Mesothelial cell of epicardium (in vitro differentiated cells): ENCODE measurements at regions not wholly inside any gene's neighbourhood (a gene's known extent, or its start where the extent isn't known, plus 50 kb on each side); places are given as distances from the start of the nearest gene placed in this dataset.
"Not testable (repeated sequence)": the region's sequence is repeated elsewhere in the genome, so short reads cannot be mapped to it uniquely, and the experiment has no call there.

ENCODE experiments used
- DNase-seq, 2 experiments: peaks; one replicate each; pipeline ENCODE4 v3.0.0; 2021; ENCODE audit warnings: low spot score in 2 of 2; ENCODE audit not compliant: unreplicated experiment in 2 of 2
- H3K27ac Mint-ChIP-seq: 2 replicates; pipeline ENCODE4 v1.8.0; 2021; ENCODE audit warnings: mixed read lengths
- H3K27me3 Mint-ChIP-seq: 2 replicates; pipeline ENCODE4 v1.8.0; 2021; ENCODE audit warnings: low read depth, mixed read lengths
- H3K36me3 Mint-ChIP-seq: 2 replicates; pipeline ENCODE4 v1.8.0; 2021; ENCODE audit warnings: mixed read lengths
- H3K4me1 Mint-ChIP-seq: 2 replicates; pipeline ENCODE4 v1.8.0; 2021; ENCODE audit warnings: mixed read lengths
- H3K4me3 Mint-ChIP-seq: 2 replicates; pipeline ENCODE4 v1.8.0; 2021; ENCODE audit warnings: mild to moderate bottlenecking, moderate library complexity, mixed read lengths
- H3K9me3 Mint-ChIP-seq: 2 replicates; pipeline ENCODE4 v1.8.0; 2021; ENCODE audit warnings: mixed read lengths
- TF ChIP-seq, protein P1 (sequence below): fragments of 200-600 bp; sonication (generic); IDR thresholded peaks from one replicate; pipeline ENCODE4 v1.5.0; 2021; ENCODE audit warnings: antibody characterized with exemption; ENCODE audit not compliant: unreplicated experiment

DNA sequence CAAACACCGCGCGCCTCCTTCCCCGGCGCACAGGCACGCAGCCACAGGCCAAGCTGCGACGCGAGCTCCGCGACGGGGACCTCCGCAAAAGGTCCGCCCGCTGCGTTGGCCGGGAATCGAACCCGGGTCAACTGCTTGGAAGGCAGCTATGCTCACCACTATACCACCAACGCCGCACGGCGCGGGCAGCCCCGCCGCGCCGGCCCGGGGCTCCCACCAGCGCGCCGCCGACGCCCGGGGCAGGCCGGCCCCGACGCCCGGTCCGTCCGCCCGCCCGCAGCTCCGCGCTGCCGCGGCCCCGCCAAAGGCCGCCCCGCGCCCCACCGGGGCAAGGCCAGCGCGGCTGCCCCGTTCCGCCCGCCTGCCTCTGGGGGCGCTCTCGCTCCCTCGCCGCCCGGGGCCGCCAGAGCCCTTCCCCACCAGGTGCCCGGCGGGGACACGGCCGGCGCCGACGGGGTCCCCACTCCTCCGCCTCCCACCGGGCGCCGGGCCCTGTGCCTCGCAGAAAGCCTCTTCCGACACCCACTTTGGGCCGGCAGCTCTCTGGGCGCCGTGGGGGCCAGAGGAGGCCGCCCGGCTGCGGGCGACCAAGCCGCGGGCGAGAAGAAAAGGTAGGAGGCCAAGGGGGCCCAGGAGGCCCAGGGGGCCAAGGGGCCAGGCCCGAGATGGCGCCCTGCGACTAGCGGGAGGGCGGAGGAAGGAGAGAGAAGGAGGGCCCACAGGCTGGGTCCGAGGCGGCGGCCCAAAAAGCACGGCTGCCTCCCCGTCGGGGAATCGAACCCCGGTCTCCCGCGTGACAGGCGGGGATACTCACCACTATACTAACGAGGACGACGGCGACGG, 50.2 kb upstream of the FCGR2A start:
- not testable (repeated sequence) for H3K36me3 Mint-ChIP-seq, H3K27ac Mint-ChIP-seq, H3K4me3 Mint-ChIP-seq, H3K4me1 Mint-ChIP-seq, H3K9me3 Mint-ChIP-seq, H3K27me3 Mint-ChIP-seq, DNase-seq

DNA sequence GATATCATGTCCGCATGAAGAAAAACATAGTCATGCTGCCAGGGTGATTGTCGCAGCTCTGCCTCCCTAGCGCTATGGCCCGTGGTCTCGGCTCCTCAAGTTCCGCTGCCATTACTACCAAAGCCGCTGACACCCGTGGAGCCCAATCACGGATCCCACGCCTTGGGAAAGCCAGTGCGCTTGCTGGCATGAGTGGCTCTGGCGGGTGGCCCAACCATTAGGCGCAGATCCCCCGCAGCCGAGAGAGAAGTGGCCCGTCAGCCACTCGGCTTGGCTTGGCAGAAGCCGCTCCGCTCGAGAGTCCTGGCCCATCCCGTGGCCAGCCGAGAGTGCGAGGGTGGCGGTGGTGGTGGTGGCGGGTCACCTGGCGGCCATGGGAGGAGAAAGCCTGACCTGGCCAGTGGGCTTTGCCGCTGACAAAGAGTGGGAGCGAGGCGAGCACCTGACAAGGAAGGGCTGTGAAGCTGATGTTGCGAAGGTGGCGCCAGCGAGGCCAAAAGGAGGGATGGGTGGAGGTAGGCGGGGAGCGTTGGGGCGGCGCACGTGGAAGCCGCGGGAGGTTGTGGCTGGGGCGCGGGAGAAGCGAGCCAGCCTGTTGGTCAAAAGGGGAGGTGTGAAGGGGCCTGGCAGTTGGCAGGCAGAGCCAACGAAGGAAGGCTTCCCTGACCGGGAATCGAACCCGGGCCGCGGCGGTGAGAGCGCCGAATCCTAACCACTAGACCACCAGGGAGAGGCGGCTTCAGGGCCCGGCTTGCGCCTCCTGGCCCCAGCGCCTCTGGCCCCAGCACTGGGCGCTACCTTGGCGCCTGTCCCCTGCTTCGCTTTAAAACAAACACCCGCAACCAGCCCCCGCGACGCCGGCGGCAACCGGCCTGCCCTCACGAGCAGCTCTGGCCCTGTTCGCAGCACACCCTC, 51.0 kb upstream of the FCGR2A start:
- H3K36me3 Mint-ChIP-seq, H3K4me3 Mint-ChIP-seq, H3K27ac Mint-ChIP-seq, H3K27me3 Mint-ChIP-seq, H3K4me1 Mint-ChIP-seq, H3K9me3 Mint-ChIP-seq: not testable (repeated sequence)
- peak in 1 of 2 experiments; percentile 64 for DNase-seq

DNA sequence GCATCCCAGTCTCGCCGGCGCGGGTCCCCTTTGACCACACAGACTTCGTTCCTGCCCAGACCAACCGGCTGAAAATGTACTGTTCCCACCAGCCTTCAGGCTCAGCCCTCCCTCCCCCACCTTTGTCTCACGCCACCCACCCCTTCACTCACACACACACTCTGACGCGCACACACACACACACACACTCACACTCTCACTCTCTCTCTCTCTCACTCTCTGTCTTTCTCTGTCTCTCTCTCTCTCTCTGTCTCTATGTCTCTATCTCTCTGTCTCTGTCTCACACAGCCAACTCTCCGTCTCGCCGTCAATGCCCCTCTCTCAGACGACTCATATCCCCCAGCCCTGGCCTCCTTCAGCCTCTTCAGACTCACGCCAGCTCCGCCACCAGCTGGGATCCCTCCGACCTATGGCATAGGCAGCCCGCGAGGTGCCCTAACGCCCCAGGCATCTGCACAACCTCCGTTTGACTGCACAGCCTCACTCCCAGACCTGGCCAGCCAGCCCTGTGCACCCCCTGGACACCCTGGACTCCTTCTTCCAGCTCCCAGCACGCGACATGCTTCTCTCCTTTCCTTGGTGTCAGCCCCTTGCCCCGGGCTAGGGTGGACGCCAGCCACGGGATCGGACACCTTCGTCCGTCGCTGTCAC, 53.4 kb upstream of the FCGR2A start:
- H3K27me3 Mint-ChIP-seq, H3K9me3 Mint-ChIP-seq, H3K4me3 Mint-ChIP-seq, H3K4me1 Mint-ChIP-seq, H3K36me3 Mint-ChIP-seq, DNase-seq, H3K27ac Mint-ChIP-seq: not testable (repeated sequence)

DNA sequence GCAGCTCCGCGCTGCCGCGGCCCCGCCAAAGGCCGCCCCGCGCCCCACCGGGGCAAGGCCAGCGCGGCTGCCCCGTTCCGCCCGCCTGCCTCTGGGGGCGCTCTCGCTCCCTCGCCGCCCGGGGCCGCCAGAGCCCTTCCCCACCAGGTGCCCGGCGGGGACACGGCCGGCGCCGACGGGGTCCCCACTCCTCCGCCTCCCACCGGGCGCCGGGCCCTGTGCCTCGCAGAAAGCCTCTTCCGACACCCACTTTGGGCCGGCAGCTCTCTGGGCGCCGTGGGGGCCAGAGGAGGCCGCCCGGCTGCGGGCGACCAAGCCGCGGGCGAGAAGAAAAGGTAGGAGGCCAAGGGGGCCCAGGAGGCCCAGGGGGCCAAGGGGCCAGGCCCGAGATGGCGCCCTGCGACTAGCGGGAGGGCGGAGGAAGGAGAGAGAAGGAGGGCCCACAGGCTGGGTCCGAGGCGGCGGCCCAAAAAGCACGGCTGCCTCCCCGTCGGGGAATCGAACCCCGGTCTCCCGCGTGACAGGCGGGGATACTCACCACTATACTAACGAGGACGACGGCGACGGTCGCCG, 57.4 kb upstream of the FCGR2A start:
- not testable (repeated sequence) for DNase-seq, H3K27ac Mint-ChIP-seq, H3K9me3 Mint-ChIP-seq, H3K36me3 Mint-ChIP-seq, H3K4me3 Mint-ChIP-seq, H3K27me3 Mint-ChIP-seq, H3K4me1 Mint-ChIP-seq

DNA sequence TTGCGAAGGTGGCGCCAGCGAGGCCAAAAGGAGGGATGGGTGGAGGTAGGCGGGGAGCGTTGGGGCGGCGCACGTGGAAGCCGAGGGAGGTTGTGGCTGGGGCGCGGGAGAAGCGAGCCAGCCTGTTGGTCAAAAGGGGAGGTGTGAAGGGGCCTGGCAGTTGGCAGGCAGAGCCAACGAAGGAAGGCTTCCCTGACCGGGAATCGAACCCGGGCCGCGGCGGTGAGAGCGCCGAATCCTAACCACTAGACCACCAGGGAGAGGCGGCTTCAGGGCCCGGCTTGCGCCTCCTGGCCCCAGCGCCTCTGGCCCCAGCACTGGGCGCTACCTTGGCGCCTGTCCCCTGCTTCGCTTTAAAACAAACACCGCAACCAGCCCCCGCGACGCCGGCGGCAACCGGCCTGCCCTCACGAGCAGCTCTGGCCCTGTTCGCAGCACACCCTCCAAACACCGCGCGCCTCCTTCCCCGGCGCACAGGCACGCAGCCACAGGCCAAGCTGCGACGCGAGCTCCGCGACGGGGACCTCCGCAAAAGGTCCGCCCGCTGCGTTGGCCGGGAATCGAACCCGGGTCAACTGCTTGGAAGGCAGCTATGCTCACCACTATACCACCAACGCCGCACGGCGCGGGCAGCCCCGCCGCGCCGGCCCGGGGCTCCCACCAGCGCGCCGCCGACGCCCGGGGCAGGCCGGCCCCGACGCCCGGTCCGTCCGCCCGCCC, 58.1 kb upstream of the FCGR2A start:
- H3K4me3 Mint-ChIP-seq, DNase-seq, H3K27ac Mint-ChIP-seq, H3K27me3 Mint-ChIP-seq, H3K4me1 Mint-ChIP-seq, H3K36me3 Mint-ChIP-seq, H3K9me3 Mint-ChIP-seq: not testable (repeated sequence)

DNA sequence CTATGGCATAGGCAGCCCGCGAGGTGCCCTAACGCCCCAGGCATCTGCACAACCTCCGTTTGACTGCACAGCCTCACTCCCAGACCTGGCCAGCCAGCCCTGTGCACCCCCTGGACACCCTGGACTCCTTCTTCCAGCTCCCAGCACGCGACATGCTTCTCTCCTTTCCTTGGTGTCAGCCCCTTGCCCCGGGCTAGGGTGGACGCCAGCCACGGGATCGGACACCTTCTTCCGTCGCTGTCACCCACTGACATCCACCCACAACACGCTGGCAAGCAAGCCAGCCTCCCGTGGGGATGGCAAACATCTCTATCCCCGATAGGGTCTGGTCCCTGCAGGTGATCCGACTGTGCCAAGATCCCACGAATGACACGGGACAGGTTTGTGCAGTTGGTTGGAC, 60.5 kb upstream of the FCGR2A start:
- DNase-seq, result peak; percentile 49 to 62
- not testable (repeated sequence) for H3K4me3 Mint-ChIP-seq, H3K36me3 Mint-ChIP-seq

DNA sequence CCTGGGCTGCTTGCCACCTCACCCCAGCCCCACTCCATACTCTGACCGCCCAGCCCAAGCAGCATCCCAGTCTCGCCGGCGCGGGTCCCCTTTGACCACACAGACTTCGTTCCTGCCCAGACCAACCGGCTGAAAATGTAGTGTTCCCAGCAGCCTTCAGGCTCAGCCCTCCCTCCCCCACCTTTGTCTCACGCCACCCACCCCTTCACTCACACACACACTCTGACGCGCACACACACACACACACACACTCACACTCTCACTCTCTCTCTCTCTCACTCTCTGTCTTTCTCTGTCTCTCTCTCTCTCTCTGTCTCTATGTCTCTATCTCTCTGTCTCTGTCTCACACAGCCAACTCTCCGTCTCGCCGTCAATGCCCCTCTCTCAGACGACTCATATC, 61.0 kb upstream of the FCGR2A start:
- not testable (repeated sequence) for H3K27ac Mint-ChIP-seq

More for the DNA sequence above, 60.5 kb upstream of the FCGR2A start:
- H3K4me1 Mint-ChIP-seq, H3K27ac Mint-ChIP-seq, H3K9me3 Mint-ChIP-seq: not testable (repeated sequence)
- H3K27me3 Mint-ChIP-seq, result peaks cover 15% of the 10 kb centered on the region

DNA sequence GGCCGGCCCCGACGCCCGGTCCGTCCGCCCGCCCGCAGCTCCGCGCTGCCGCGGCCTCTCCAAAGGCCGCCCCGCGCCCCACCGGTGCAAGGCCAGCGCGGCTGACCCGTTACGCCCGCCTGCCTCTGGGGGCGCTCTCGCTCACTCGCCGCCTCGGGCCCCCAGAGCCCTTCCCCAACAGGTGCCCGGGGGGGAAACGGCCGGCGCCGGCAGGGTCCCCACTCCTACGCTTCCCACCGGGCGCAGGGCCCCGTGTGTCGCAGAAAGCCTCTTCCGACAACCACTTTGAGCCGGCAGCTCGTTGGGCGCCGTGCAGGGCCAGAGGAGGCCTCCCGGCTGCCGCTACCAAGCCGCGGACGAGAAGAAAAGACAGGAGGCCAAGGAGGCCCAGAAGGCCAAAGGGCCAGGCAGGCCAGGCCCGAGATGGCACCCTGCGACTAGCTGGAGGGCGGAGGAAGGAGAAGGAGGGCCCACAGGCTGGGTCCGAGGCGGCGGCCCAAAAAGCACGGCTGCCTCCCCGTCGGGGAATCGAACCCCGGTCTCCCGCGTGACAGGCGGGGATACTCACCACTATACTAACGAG, 64.9 kb upstream of the FCGR2A start:
- Mint-ChIP-seq H3K27ac (no peak overlapping the region), H3K9me3 (no peaks in the 10 kb centered on the region), H3K27me3 (peaks cover 59% of the 10 kb centered on the region), H3K36me3 (no peaks in the 10 kb centered on the region), H3K4me3 (peak overlapping the region; percentile 85), H3K4me1 (no peaks in the 10 kb centered on the region)
- TF ChIP-seq, protein P1, sequence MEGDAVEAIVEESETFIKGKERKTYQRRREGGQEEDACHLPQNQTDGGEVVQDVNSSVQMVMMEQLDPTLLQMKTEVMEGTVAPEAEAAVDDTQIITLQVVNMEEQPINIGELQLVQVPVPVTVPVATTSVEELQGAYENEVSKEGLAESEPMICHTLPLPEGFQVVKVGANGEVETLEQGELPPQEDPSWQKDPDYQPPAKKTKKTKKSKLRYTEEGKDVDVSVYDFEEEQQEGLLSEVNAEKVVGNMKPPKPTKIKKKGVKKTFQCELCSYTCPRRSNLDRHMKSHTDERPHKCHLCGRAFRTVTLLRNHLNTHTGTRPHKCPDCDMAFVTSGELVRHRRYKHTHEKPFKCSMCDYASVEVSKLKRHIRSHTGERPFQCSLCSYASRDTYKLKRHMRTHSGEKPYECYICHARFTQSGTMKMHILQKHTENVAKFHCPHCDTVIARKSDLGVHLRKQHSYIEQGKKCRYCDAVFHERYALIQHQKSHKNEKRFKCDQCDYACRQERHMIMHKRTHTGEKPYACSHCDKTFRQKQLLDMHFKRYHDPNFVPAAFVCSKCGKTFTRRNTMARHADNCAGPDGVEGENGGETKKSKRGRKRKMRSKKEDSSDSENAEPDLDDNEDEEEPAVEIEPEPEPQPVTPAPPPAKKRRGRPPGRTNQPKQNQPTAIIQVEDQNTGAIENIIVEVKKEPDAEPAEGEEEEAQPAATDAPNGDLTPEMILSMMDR, result peak; percentile 55
- peak; percentile 31 to 71 for DNase-seq

More for the DNA sequence above, 61.0 kb upstream of the FCGR2A start:
- not testable (repeated sequence) for DNase-seq, H3K9me3 Mint-ChIP-seq, H3K36me3 Mint-ChIP-seq, H3K4me3 Mint-ChIP-seq, H3K4me1 Mint-ChIP-seq
- peaks cover 20% of the 10 kb centered on the region for H3K27me3 Mint-ChIP-seq
